Adipocyte (in vitro differentiated cells): ENCODE measurements at regions not wholly inside any gene's neighbourhood (a gene's known extent, or its start where the extent isn't known, plus 50 kb on each side); places are given as distances from the start of the nearest gene placed in this dataset.
A peak's percentile ranks its signal among the peaks of the same experiment; 100 is the strongest.
"Not testable (repeated sequence)": the region's sequence is repeated elsewhere in the genome, so short reads cannot be mapped to it uniquely, and the experiment has no call there.

Experiments
- DNase-seq: peaks from one replicate; pipeline ENCODE4 v3.0.0-alpha.2; 2015; ENCODE audit warnings: low read depth
- H3K27me3 ChIP-seq: replicated peaks from 2 replicates; pipeline ENCODE4 v1.7.0; 2013; ENCODE audit warnings: mild to moderate bottlenecking, low read length, moderate library complexity; ENCODE audit not compliant: control insufficient read depth, insufficient read depth
- H3K36me3 ChIP-seq: 2 replicates; pipeline ENCODE4 v1.7.0; 2013; ENCODE audit warnings: low read length, mild to moderate bottlenecking, moderate library complexity; ENCODE audit not compliant: control insufficient read depth, insufficient read depth, severe bottlenecking
- H3K4me1 ChIP-seq: 2 replicates; pipeline ENCODE4 v1.7.0; 2013; ENCODE audit warnings: mild to moderate bottlenecking, low read length, moderate library complexity; ENCODE audit not compliant: control insufficient read depth, insufficient read depth
- H3K4me3 ChIP-seq: 2 replicates; pipeline ENCODE4 v1.7.0; 2013; ENCODE audit warnings: mild to moderate bottlenecking, low read length, moderate library complexity
- H3K9ac ChIP-seq: 2 replicates; pipeline ENCODE4 v1.7.0; 2013; ENCODE audit warnings: mild to moderate bottlenecking, low read length, moderate library complexity
- H3K9me3 ChIP-seq: 2 replicates; pipeline ENCODE4 v1.7.0; 2013; ENCODE audit warnings: mild to moderate bottlenecking, low read length, moderate library complexity; ENCODE audit not compliant: control insufficient read depth

DNA sequence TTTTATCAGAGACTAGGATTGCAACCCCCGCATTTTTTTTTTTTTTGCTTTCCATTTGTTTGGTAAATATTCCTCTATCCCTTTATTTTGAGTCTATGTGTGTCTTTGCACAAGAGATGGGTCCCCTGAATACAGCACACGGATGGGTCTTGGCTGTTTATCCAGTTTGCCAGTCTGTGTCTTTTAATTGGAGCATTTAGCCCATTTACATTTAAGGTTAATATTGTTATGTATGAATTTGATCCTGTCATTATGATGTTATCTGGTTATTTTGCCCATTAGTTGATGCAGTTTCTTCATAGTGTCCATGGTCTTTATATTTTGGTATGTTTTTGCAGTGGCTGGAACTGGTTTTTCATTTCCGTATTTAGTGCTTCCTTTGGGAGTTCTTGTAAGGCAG, 220.9 kb downstream of the UTRN start:
- Histone ChIP-seq H3K9me3 (peaks cover 12% of the 10 kb centered on the region), H3K36me3 (peaks cover 36% of the 10 kb centered on the region)
- not testable (repeated sequence) for H3K9ac ChIP-seq, H3K27me3 ChIP-seq, H3K4me3 ChIP-seq, DNase-seq, H3K4me1 ChIP-seq

GRCh38 chr6:144507772-144508312, 222.7 kb downstream of the UTRN start:
- peaks cover 12% of the 10 kb centered on the region for H3K9me3 ChIP-seq
- H3K9ac ChIP-seq, H3K4me3 ChIP-seq, DNase-seq, H3K27me3 ChIP-seq, H3K4me1 ChIP-seq: not testable (repeated sequence)
- H3K36me3 ChIP-seq: peaks cover 30% of the 10 kb centered on the region

DNA sequence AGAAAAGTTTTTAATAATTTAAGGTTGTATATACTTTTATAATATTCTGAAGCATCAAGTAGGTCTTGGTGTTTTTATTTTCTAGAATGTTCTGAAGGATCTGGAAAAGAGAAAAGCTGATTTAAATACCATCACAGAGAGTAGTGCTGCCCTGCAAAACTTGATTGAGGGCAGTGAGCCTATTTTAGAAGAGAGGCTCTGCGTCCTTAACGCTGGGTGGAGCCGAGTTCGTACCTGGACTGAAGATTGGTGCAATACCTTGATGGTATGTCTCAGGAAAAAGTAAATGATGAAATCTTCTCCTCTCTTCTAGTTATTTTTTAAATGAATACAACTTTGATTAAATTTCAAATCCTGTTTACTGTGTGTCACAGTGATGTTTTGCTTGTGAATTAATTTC, 225.7 kb downstream of the UTRN start:
- H3K27me3 ChIP-seq: no peaks in the 10 kb centered on the region
- DNase-seq: no peak
- H3K4me3 ChIP-seq: no peak overlapping the region
- H3K9me3 ChIP-seq: peaks cover 5% of the 10 kb centered on the region
- H3K4me1 ChIP-seq: no peaks in the 10 kb centered on the region
- peaks cover 55% of the 10 kb centered on the region for H3K36me3 ChIP-seq
- H3K9ac ChIP-seq: no peak overlapping the region

DNA sequence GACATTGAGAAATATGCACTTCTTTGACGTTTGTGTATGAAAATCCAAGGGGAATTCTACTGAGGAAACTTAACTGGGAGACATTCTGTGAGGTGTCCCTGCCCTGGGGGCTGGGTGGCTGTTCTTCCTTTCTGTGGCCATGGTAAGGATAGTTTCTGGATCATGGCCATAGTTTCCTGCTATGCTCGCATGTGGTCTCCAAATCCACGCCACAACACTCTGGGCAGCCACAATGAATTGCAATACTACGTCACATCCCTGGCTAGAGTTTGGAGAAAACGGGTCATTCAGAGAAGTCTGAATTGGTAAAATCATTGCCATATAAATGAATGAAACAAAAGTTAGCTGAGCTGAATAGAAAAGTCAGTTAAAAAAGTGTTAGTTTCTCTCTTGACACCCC, 230.6 kb downstream of the UTRN start:
- H3K9ac ChIP-seq: no peak overlapping the region
- DNase-seq: no peak
- H3K36me3 ChIP-seq: peaks cover 59% of the 10 kb centered on the region

GRCh38 chr6:144519426-144519825, 234.3 kb downstream of the UTRN start:
- DNase-seq: no peak
- Histone ChIP-seq H3K36me3 (peaks cover 68% of the 10 kb centered on the region), H3K9ac (peak overlapping the region; percentile 34), H3K4me3 (peak overlapping the region; percentile 32), H3K9me3 (no peaks in the 10 kb centered on the region), H3K4me1 (peaks cover 12% of the 10 kb centered on the region), H3K27me3 (no peaks in the 10 kb centered on the region)

More for the DNA sequence above, 230.6 kb downstream of the UTRN start:
- Histone ChIP-seq H3K4me1 (peaks cover 12% of the 10 kb centered on the region), H3K9me3 (no peaks in the 10 kb centered on the region), H3K27me3 (no peaks in the 10 kb centered on the region), H3K4me3 (no peak overlapping the region)

DNA sequence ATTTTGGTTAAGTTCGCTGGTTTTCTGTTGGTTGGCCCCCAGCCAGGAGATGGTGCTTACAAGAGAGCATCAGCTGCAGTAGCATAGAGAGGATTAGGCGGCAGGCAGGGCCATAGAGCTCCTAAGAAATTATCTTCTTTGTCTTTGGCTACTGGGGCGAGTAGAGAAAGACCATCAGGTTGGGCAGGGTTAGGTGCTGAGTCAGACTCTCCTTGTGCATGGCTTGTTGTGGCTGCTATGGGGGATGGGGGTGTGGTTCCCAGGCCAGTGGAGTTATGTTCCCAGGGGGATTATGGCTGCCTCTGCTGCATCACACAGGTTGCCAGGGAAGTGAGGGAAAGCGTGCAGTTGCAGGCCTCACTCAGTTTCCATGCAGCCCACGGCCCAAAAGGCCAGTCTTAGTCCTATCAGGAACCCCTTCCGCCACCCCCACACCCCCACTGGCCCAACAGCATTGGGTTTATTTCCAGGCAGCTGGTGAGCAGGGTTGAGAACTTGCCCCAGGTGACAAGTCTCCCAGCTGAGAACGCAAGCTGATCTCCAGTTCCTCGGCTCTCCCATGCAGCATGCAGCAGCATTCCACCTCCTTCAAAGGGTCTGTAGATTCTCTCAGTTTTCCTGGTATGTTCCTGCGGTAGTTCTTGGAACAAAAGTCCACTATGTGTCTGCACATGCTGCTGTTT, 243.7 kb downstream of the UTRN start:
- H3K9me3 ChIP-seq: no peaks in the 10 kb centered on the region
- H3K9ac ChIP-seq: no peak overlapping the region
- DNase-seq: no peak
- no peak overlapping the region for H3K4me3 ChIP-seq
- H3K27me3 ChIP-seq: no peaks in the 10 kb centered on the region
- H3K36me3 ChIP-seq: peaks cover 82% of the 10 kb centered on the region
- peaks cover 1% of the 10 kb centered on the region for H3K4me1 ChIP-seq

GRCh38 chr6:144530118-144530517, 245.0 kb downstream of the UTRN start:
- no peak for DNase-seq
- Histone ChIP-seq H3K9ac (no peak overlapping the region), H3K9me3 (no peaks in the 10 kb centered on the region), H3K36me3 (peaks cover 70% of the 10 kb centered on the region), H3K4me1 (peaks cover 14% of the 10 kb centered on the region), H3K4me3 (no peak overlapping the region), H3K27me3 (no peaks in the 10 kb centered on the region)

DNA sequence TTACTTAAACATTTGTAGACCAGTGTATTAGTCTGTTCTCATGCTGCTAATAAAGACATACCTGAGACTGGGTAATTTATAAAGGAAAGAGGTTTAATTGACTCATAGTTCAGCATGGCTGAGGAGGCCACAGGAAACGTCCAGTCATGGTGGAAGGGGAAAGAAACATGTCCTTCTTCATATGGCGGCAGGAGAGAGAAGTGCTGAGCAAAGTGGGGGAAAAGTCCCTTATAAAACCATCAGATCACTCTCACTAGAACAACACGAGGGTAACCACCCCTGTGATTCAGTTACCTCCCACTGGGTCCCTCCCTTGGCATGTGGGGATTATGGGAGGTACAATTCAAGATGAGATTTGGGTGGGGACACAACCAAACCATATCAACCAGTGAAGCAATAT, 247.1 kb downstream of the UTRN start:
- peaks cover 53% of the 10 kb centered on the region for H3K36me3 ChIP-seq
- peaks cover 14% of the 10 kb centered on the region for H3K4me1 ChIP-seq
- DNase-seq, H3K9me3 ChIP-seq, H3K9ac ChIP-seq, H3K4me3 ChIP-seq, H3K27me3 ChIP-seq: not testable (repeated sequence)

DNA sequence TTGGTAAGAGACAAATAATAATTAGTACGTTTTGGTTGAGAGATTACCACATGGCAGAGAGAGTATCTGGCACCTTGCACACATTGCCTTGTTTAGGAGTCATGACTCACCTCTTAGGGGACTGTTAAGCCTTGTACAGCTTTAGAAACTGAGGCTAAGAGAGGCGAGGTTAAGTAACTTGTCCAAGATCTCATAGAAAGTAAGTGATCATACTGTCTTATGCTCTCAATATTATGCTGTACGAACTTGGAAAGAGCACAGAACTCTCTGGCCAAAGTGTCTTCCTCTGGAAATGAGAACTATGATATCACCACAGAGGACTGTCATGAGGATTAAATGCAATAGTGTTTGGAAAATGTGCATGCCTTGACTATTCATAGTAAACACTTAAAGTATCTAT, 249.0 kb downstream of the UTRN start:
- peak overlapping the region; percentile 30 for H3K4me3 ChIP-seq
- no peak overlapping the region for H3K9ac ChIP-seq
- H3K9me3 ChIP-seq: no peaks in the 10 kb centered on the region
- no peaks in the 10 kb centered on the region for H3K27me3 ChIP-seq
- H3K4me1 ChIP-seq: peaks cover 14% of the 10 kb centered on the region
- peak; percentile 4 for DNase-seq
- H3K36me3 ChIP-seq: peaks cover 44% of the 10 kb centered on the region

- peaks cover 46% of the 10 kb centered on the region for H3K36me3 ChIP-seq
- H3K9ac ChIP-seq: no peak overlapping the region
- H3K27me3 ChIP-seq: no peaks in the 10 kb centered on the region
- no peak overlapping the region for H3K4me3 ChIP-seq
- H3K9me3 ChIP-seq: no peaks in the 10 kb centered on the region
- H3K4me1 ChIP-seq: peaks cover 14% of the 10 kb centered on the region
- no peak for DNase-seq
Measured at GRCh38 chr6:144535630-144536029, 250.5 kb downstream of the UTRN start.

DNA sequence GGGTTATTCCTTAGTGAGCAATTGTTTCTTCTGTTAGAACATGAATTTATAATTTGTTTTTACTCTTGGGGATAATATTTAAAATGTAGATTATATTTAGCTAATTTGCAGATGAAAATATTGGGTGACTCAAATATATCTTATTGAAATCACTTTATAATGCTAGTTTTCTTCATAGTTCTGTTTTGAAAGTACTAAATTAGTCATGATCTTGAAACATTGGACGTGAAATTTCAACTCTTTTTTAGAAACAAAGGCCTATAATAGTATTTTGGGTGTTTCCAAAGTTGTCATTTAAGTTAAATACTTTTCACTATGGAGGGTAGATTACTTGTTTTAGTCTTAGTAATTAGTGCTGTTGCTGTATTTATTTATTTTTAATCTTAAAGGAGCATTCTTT, 250.9 kb downstream of the UTRN start:
- H3K9ac ChIP-seq: no peak overlapping the region
- no peaks in the 10 kb centered on the region for H3K9me3 ChIP-seq
- no peaks in the 10 kb centered on the region for H3K27me3 ChIP-seq
- peaks cover 14% of the 10 kb centered on the region for H3K4me1 ChIP-seq
- no peak for DNase-seq
- H3K36me3 ChIP-seq: peaks cover 46% of the 10 kb centered on the region
- no peak overlapping the region for H3K4me3 ChIP-seq
